GM12891 (cell line): ENCODE measurements at regions not wholly inside any gene's neighbourhood (a gene's known extent, or its start where the extent isn't known, plus 50 kb on each side); places are given as distances from the start of the nearest gene placed in this dataset.

Experiments used
- PAX5 ChIP-seq: IDR thresholded peaks from 2 replicates; pipeline ENCODE4 v1.6.1; 2011; ENCODE audit warnings: low read length, moderate library complexity, mild to moderate bottlenecking; ENCODE audit not compliant: insufficient read depth, severe bottlenecking
- POLR2A ChIP-seq: IDR thresholded peaks from 2 replicates; pipeline ENCODE4 v1.6.1; 2011; ENCODE audit warnings: low read depth, low read length, control low read depth
- SPI1 ChIP-seq: IDR thresholded peaks from 2 replicates; pipeline ENCODE4 v1.6.1; 2011; ENCODE audit warnings: low read depth, low read length, control low read depth

GRCh38 chr18:27491772-27492171, 306.7 kb upstream of the CHST9 start:
- TF ChIP-seq PAX5 (no peak), POLR2A (no peak), SPI1 (no peak)
